AG09319 (cell line): ENCODE measurements at regions not wholly inside any gene's neighbourhood (a gene's known extent, or its start where the extent isn't known, plus 50 kb on each side); places are given as distances from the start of the nearest gene placed in this dataset.

Experiments used
- DNase-seq: peaks from one replicate; pipeline ENCODE4 v3.0.0-alpha.2; 2010; ENCODE audit warnings: low read depth; ENCODE audit errors: extremely low read depth
- TF ChIP-seq, protein P1 (sequence below): IDR thresholded peaks from 2 replicates; pipeline ENCODE4 v1.5.1; 2011; ENCODE audit warnings: low read depth, mild to moderate bottlenecking, inconsistent platforms, low read length, moderate library complexity

DNA sequence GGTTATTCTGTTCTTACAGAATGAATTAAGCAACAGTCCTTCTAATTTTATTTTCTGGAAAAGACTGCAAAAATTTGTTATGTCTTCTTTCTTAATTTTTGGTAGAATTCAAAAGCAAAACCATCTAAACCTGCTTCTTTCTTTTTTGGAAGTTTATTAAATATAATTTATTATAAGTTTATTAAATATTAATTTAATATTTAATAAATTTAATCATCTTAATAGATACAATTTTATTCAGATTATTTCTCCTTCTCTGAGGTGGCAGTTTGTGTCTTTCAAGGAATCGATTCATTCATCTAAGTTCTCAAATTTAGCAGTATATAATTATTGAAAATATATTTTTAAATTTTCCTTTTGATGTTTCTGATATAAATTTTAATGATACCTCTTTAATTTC lies 837.5 kb upstream of the LRRC4C start:
- TF ChIP-seq, protein P1, sequence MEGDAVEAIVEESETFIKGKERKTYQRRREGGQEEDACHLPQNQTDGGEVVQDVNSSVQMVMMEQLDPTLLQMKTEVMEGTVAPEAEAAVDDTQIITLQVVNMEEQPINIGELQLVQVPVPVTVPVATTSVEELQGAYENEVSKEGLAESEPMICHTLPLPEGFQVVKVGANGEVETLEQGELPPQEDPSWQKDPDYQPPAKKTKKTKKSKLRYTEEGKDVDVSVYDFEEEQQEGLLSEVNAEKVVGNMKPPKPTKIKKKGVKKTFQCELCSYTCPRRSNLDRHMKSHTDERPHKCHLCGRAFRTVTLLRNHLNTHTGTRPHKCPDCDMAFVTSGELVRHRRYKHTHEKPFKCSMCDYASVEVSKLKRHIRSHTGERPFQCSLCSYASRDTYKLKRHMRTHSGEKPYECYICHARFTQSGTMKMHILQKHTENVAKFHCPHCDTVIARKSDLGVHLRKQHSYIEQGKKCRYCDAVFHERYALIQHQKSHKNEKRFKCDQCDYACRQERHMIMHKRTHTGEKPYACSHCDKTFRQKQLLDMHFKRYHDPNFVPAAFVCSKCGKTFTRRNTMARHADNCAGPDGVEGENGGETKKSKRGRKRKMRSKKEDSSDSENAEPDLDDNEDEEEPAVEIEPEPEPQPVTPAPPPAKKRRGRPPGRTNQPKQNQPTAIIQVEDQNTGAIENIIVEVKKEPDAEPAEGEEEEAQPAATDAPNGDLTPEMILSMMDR, result no peak
- DNase-seq, result no peak

DNA sequence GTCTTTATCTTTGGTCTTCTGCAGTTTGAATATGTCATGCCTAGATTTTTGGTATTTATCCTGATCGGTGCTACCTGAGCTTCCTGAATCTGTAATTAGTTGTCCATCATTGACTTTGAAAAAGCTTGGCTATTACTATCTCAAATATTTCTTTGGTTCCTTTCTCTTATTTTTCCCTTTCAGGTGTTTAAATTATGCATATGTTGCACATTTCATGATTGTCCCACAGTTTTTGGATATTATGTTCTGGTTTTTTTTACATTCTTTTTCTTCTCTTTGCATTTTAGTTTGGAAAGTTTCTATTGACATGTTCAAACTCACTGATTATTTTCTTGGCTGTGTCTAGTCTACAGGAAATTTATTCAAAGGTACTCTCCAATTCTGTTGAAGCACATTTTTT lies 840.3 kb upstream of the LRRC4C start:
- TF ChIP-seq, protein P1, result no peak
- DNase-seq, result no peak

DNA sequence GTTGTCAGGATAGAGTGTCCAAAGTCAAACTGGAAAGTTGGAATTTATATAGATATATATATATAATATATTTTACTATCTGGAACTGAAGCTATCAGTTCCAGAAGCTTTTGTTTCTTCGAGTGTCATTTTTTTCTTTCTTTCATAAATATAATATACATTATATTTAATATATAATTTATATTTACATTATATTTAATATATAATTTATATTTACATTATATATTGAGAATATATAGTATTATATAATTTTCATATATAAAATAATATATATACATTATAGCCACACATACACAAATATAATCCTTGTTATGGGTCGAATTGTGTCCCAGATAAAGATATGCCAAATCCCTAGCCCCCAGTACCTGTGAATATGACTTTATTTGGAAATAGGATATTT lies 842.3 kb upstream of the LRRC4C start:
- TF ChIP-seq, protein P1, result no peak
- DNase-seq, result no peak

DNA sequence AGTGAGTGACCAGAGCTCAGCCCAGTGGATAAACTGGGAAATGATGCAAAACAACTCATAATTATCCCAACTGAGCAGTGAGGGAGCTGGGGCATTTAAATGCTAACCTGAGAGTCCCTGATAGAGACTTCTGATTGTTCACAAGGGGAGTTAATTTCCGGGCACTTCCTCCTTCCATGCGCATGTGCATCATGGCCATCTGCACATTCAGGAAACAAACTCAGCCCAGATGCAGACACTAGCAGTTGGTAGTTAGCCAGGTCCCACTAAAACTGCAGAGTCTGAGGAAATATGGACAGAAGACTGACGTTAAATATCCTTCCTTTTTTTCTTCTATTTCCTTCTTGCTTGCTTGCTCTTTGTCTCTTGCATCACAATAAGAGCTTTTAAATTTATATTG lies 852.1 kb upstream of the LRRC4C start:
- TF ChIP-seq, protein P1, result no peak
- no peak for DNase-seq

DNA sequence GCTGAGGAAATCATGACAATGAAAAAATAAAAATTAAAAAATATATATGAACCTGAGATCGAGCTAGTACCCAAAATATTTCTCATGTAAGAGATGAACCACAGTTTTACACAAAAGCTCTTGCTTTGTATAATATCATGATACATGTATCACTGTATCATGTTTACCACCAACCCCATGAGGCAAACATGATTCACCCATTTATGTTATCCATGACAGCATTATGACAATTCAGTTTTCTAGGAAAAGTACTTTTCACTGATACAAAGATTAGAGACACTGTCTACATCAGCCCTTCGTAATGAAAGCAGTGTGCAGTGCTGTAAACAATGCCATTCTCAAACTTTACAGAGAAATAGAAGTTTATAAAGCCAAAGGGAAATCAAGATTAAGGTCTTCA lies 852.5 kb upstream of the LRRC4C start:
- TF ChIP-seq, protein P1, result no peak
- DNase-seq, result no peak

DNA sequence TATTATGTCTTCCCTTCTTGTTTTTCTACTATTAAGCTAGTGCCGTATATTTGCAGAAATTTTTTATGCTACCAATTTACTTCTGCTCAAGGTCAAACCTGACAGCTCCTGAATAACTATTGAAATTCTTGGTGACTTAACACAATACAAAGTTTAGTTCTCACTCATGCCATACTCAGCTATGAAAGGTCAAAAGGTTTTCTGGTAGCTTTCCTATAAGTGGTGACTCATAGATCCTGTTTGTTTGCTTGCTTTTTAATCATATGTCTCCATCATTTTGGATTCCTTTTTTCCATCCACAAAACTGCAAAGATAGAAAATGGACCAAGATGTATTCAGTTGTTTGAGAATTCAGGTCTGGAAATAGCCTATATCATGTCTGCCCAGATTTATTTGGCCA lies 855.8 kb upstream of the LRRC4C start:
- TF ChIP-seq, protein P1, result no peak
- DNase-seq, result no peak

DNA sequence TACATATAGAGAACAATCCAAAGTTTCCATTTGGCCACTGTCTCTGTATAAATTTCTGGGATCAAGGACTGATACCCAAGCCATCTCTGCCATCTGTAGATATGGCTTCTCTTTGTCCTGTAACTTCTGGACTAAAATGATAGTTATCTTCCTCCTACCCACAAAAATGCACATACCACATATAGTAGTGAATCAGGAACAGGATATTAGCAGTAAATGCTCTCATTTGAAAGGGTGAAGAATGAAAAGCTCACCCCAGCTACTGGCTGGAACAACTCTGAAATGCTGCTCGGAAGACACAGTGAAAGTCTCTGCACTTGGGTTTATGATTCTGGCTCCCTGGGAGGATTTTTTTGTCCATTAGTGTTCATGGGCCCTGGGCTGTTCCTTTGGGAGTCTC lies 856.4 kb upstream of the LRRC4C start:
- TF ChIP-seq, protein P1, result no peak
- DNase-seq, result no peak
